Esophagus squamous epithelium (tissue), 5 donors: ENCODE measurements at regions not wholly inside any gene's neighbourhood (a gene's known extent, or its start where the extent isn't known, plus 50 kb on each side); places are given as distances from the start of the nearest gene placed in this dataset.
"Not testable (repeated sequence)": the region's sequence is repeated elsewhere in the genome, so short reads cannot be mapped to it uniquely, and the experiment has no call there.

Experiments
- DNase-seq: peaks from one replicate; lab custom pipeline; 2025; lab: John Stamatoyannopoulos, UW
- H3K27ac ChIP-seq, 4 donors: fragments of 200-600 bp; sonication (generic); one replicate each; pipeline ENCODE4 v1.5.1; 2016 to 2019; ENCODE audit warnings: mild to moderate bottlenecking in 1 of 4
- H3K27me3 ChIP-seq, 4 donors: fragments of 200-600 bp; sonication (generic); 1 replicate in 3 of 4; 2 replicates in 1 of 4; pipeline versions ENCODE4 v1.5.1 to v1.6.0; 2017 to 2021; ENCODE audit warnings: antibody characterized with exemption in 1 of 4
- H3K36me3 ChIP-seq, 3 donors: fragments of 200-600 bp; sonication (generic); one replicate each; pipeline ENCODE4 v1.5.1; 2016 to 2019
- H3K4me1 ChIP-seq, 3 donors: fragments of 200-600 bp; sonication (generic); one replicate each; pipeline ENCODE4 v1.5.1; 2017 to 2019
- H3K4me3 ChIP-seq, 4 donors: fragments of 200-600 bp; sonication (generic); 1 replicate in 3 of 4; 2 replicates in 1 of 4; pipeline ENCODE4 v1.5.1; 2016 to 2019; ENCODE audit warnings: mild to moderate bottlenecking in 2 of 4, moderate library complexity in 1 of 4
- H3K9me3 ChIP-seq, 3 donors: fragments of 200-600 bp; sonication (generic); one replicate each; pipeline ENCODE4 v1.5.1; 2016 to 2019
- POLR2A ChIP-seq, 4 donors: fragments of 450-650 bp; IDR thresholded peaks; one replicate each; pipeline ENCODE4 v1.6.1; 2017; ENCODE audit warnings: antibody characterized with exemption in 4 of 4, mild to moderate bottlenecking in 4 of 4, moderate library complexity in 3 of 4
- WGBS, 2 donors: methylation state at CpG; one replicate each; pipeline ENCODE4 v1.1.5; 2018; 5-methylcytosine and 5-hydroxymethylcytosine counted together
- intact Hi-C: fragments of 100-400 bp; cut with DNase I; formaldehyde crosslinking; loops from one replicate; pipeline ENCODE4 v1.15.0; 2022
- TF ChIP-seq, protein P1 (sequence below), 6 experiments: fragments of 450-650 bp in 4 of 6; fragments of 200-600 bp in 2 of 6; sonication (generic) in 2 of 6; IDR thresholded peaks; one replicate each; pipeline ENCODE4 v1.5.1; 2016 to 2019; ENCODE audit warnings: antibody characterized with exemption in 6 of 6, mild to moderate bottlenecking in 4 of 6, moderate library complexity in 4 of 6
- donor health status: DM: yes; HTN: yes; CAD: no.

DNA sequence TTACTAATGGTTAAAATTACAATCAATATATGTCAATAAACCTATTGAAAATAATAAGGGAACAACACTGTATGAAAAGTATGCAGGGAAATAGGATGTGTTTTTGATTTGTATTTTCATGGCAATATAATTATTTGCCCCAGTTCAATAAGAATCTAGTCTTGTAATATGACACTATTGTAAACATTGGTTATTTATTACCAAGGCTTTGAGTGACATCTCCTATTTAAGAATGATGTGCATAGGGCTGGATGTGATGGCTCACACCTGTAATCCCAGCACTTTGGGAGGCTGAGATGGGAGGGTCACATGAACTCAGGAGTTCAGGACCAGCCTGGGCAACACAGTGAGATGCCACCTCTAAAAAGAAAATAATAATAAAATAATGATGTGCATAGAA, 78.6 kb upstream of the DTNBP1 start:
- intact Hi-C loops: no loop called here
- Histone ChIP-seq H3K4me1 (no peaks in the 10 kb centered on the region), H3K36me3 (no peaks in the 10 kb centered on the region), H3K27me3 (no peaks in the 10 kb centered on the region), H3K4me3 (no peak overlapping the region), H3K9me3 (no peaks in the 10 kb centered on the region), H3K27ac (no peak overlapping the region)
- TF ChIP-seq POLR2A (IDR thresholded peaks at IDR 0.05): no peak
- TF ChIP-seq, protein P1, sequence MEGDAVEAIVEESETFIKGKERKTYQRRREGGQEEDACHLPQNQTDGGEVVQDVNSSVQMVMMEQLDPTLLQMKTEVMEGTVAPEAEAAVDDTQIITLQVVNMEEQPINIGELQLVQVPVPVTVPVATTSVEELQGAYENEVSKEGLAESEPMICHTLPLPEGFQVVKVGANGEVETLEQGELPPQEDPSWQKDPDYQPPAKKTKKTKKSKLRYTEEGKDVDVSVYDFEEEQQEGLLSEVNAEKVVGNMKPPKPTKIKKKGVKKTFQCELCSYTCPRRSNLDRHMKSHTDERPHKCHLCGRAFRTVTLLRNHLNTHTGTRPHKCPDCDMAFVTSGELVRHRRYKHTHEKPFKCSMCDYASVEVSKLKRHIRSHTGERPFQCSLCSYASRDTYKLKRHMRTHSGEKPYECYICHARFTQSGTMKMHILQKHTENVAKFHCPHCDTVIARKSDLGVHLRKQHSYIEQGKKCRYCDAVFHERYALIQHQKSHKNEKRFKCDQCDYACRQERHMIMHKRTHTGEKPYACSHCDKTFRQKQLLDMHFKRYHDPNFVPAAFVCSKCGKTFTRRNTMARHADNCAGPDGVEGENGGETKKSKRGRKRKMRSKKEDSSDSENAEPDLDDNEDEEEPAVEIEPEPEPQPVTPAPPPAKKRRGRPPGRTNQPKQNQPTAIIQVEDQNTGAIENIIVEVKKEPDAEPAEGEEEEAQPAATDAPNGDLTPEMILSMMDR (IDR thresholded peaks at IDR 0.05): no peak
- DNase-seq: no peak

DNA sequence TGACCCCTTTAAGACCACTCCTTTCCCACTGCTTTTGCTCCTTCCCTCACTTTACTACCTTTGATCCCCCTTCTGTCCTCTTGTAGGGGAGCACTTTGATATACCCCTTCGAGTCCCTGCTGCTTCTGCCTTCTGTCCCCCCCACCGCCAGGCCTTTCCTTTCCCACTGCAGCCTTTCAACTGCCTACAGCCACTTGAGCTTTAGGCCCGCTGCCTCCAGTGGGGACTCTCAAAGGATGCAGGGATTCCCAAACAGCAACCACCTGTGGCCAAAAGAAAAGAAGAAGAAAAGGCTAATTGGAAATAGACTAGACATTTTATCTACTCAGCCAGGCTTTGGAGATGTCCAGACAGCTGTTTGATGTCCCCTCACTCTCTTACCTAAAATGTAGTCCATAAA, 77.0 kb upstream of the DTNBP1 start:
- TF ChIP-seq, protein P1 (IDR thresholded peaks at IDR 0.05): no peak
- TF ChIP-seq POLR2A (IDR thresholded peaks at IDR 0.05): no peak
- Histone ChIP-seq H3K4me1 (no peaks in the 10 kb centered on the region), H3K27me3 (no peaks in the 10 kb centered on the region), H3K27ac (no peak overlapping the region), H3K4me3 (no peak overlapping the region), H3K9me3 (no peaks in the 10 kb centered on the region), H3K36me3 (no peaks in the 10 kb centered on the region)
- no peak for DNase-seq
- intact Hi-C loops: no loop called here
- WGBS, 2 donors: 89 to 90% methylated on average over 2 to 3 of the region's 3 CpGs

DNA sequence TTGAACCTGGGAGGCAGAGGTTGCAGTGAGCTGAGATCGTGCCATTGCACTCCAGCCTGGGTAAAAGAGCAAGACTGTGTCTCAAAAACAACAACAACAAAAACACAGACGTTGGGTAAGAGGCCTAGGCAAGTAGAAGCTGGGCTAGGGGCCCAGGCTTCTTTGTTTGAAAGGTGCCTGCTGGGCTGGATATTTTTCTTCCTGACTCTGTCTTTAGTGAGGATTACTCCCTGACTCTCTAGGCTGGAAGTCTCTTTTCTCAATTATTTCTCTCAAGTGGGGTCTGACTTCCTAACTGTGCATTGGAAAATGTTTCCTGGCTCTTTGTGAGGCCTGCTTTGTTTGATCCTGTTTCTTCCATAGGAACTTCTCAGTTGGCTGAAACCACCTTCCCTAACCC, 76.5 kb upstream of the DTNBP1 start:
- Histone ChIP-seq H3K4me3 (no peak overlapping the region), H3K27me3 (no peaks in the 10 kb centered on the region)

DNA sequence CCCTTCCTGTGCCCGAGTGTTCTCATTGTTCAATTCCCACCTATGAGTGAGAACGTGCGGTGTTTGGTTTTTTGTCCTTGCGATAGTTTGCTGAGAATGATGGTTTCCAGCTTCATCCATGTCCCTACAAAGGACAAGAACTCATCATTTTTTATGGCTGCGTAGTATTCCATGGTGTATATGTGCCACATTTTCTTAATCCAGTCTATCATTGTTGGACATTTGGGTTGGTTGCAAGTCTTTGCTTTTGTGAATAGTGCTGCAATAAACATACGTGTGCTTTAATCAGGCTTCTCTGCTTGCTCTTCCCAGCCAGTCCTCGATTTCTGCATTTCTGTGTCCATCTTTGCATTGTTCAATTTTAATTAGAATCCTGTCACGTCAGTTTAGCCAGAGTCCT, 75.4 kb upstream of the DTNBP1 start:
- DNase-seq, intact Hi-C loops, H3K4me1 ChIP-seq, H3K27me3 ChIP-seq, H3K9me3 ChIP-seq, H3K36me3 ChIP-seq, H3K27ac ChIP-seq, H3K4me3 ChIP-seq: not testable (repeated sequence)
- 73 to 79% methylated on average over 4 to 5 of the region's 8 CpGs for WGBS, 2 donors

More for the DNA sequence above, 76.5 kb upstream of the DTNBP1 start:
- Histone ChIP-seq H3K27ac (no peak overlapping the region), H3K9me3 (no peaks in the 10 kb centered on the region), H3K4me1 (no peaks in the 10 kb centered on the region), H3K36me3 (no peaks in the 10 kb centered on the region)
- no peak for DNase-seq
- TF ChIP-seq, protein P1 (IDR thresholded peaks at IDR 0.05): no peak
- no peak for TF ChIP-seq POLR2A (IDR thresholded peaks at IDR 0.05)
- intact Hi-C loops: no loop called here
- 44 to 47% methylated on average over 2 of the region's 2 CpGs for WGBS, 2 donors

DNA sequence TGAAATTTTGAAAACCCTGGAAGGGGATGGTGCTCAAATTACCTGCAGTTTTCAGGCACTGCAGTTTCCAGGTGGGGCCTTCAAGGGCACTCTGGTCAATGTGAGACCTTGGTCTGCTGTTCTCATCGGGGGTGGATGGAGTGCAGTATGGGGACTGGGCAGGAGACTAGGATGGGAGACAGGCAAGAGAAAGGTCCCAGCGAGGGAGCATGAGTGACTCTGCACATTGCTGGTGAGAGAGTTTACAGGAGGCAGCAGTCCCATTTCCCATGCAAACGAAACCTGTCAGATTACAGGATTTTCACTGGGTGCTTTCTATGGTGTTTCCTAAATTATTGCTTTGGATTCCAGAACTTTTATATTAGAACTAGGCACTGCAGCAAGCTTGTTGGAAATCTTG, 73.5 kb upstream of the DTNBP1 start:
- no peak for DNase-seq
- TF ChIP-seq, protein P1 (IDR thresholded peaks at IDR 0.05): no peak
- TF ChIP-seq POLR2A (IDR thresholded peaks at IDR 0.05): no peak
- intact Hi-C loops: no loop called here
- Histone ChIP-seq H3K36me3 (no peaks in the 10 kb centered on the region), H3K4me3 (no peak overlapping the region), H3K9me3 (no peaks in the 10 kb centered on the region), H3K27me3 (no peaks in the 10 kb centered on the region), H3K4me1 (no peaks in the 10 kb centered on the region), H3K27ac (no peak overlapping the region)
- 78 to 97% methylated on average over 3 of the region's 3 CpGs for WGBS, 2 donors

DNA sequence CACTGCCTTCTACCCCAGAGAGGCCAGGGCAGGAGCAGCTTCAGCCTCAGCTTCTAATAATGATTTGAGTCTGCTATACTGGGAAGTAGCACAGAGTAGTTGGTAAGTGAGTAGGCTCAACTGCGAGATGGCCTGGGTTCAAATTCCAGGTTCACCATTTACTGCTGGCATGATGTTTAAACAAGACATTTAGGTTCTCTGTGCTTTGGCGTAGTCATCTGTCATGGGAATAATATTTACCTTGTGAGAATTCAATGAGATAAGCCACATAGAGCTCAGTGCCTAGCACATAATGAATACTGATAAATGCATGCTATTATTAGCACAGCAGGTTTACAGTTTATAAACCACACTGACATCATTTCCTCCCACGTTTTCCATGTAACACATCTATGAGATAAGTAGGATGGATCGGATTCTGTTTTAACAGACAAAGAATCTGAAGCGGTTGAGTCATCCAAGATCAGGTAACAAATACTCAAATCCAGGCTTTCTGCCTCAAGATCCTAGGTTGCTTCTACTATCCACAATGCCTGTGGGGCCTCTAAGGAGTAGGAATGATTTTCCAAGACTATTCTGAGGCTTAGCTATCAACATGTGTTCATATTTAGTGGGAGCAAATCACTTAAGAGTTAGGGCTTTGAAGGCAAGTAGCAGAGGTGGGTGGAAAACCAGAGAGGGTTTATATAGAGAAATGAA, 72.9 kb upstream of the DTNBP1 start:
- Histone ChIP-seq H3K27me3 (peaks cover 0 to 5% (median 0%) of the 10 kb centered on the region in 4 donors), H3K27ac (no peak overlapping the region), H3K9me3 (no peaks in the 10 kb centered on the region), H3K4me1 (no peaks in the 10 kb centered on the region), H3K4me3 (no peak overlapping the region), H3K36me3 (no peaks in the 10 kb centered on the region)
- intact Hi-C loops: no loop called here
- no peak for DNase-seq
- TF ChIP-seq, protein P1 (IDR thresholded peaks at IDR 0.05): no peak
- TF ChIP-seq POLR2A (IDR thresholded peaks at IDR 0.05): no peak
- 43 to 47% methylated on average over 5 of the region's 5 CpGs for WGBS, 2 donors
